ENCODE measurements at regions not wholly inside any gene's neighbourhood (a gene's known extent, or its start where the extent isn't known, plus 50 kb on each side); places are given as distances from the start of the nearest gene placed in this dataset.
A peak's percentile ranks its signal among the peaks of the same experiment; 100 is the strongest.

- no peak for TF ChIP-seq ZNF136 (CRISPR knock-in tag; IDR thresholded peaks at IDR 0.05; ENCODE audit: low read depth)
- TF ChIP-seq GATAD2A (CRISPR knock-in tag; IDR thresholded peaks at IDR 0.05): peak; percentile 34; the same call in 1 of the 2 replicates
- no peak for TF ChIP-seq ZNF24 (IDR thresholded peaks at IDR 0.05)
- no peak for TF ChIP-seq AHR (CRISPR knock-in tag; IDR thresholded peaks at IDR 0.05)
- TF ChIP-seq ZMYM3 (CRISPR knock-in tag; IDR thresholded peaks at IDR 0.05): peak; percentile 72
- no peak for TF ChIP-seq ZNF788 (CRISPR knock-in tag; IDR thresholded peaks at IDR 0.05; ENCODE audit: borderline replicate concordance)
- TF ChIP-seq SNRNP70 (IDR thresholded peaks at IDR 0.05; ENCODE audit: low read depth, low read length): no peak
- TF ChIP-seq KDM5B (CRISPR knock-in tag; IDR thresholded peaks at IDR 0.05; ENCODE audit: borderline replicate concordance): peak; percentile 63; the same call in 1 of the 2 replicates
- TF ChIP-seq ZNF232 (CRISPR knock-in tag; IDR thresholded peaks at IDR 0.05; ENCODE audit: borderline replicate concordance): no peak
- TF ChIP-seq MED8 (CRISPR knock-in tag; IDR thresholded peaks at IDR 0.05; ENCODE audit: insufficient replicate concordance): peak; percentile 44
- TF ChIP-seq, protein P1, sequence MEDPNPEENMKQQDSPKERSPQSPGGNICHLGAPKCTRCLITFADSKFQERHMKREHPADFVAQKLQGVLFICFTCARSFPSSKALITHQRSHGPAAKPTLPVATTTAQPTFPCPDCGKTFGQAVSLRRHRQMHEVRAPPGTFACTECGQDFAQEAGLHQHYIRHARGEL (CRISPR knock-in tag; IDR thresholded peaks at IDR 0.05): 0 out of 2 replicates have a peak, but pooled peaks have one; percentile 68
- no peak for TF ChIP-seq DNMT1 (CRISPR knock-in tag; IDR thresholded peaks at IDR 0.05)
- no peak for TF ChIP-seq GPN1 (CRISPR knock-in tag; IDR thresholded peaks at IDR 0.05; ENCODE audit: borderline replicate concordance)
- peak; percentile 44; the same call in 1 of the 2 replicates for TF ChIP-seq ERF (CRISPR knock-in tag; IDR thresholded peaks at IDR 0.05)
- TF ChIP-seq ELF1 (CRISPR knock-in tag; IDR thresholded peaks at IDR 0.05): no peak
- TF ChIP-seq IKZF5 (CRISPR knock-in tag; IDR thresholded peaks at IDR 0.05): peak; percentile 55; the same call in 1 of the 2 replicates
- TF ChIP-seq MNT (IDR thresholded peaks at IDR 0.05): no peak
- no peak for TF ChIP-seq ZNF703 (CRISPR knock-in tag; IDR thresholded peaks at IDR 0.05; ENCODE audit: borderline replicate concordance)
- TF ChIP-seq TFDP1 (CRISPR knock-in tag; IDR thresholded peaks at IDR 0.05; ENCODE audit: borderline replicate concordance): no peak
- TF ChIP-seq, protein P2, sequence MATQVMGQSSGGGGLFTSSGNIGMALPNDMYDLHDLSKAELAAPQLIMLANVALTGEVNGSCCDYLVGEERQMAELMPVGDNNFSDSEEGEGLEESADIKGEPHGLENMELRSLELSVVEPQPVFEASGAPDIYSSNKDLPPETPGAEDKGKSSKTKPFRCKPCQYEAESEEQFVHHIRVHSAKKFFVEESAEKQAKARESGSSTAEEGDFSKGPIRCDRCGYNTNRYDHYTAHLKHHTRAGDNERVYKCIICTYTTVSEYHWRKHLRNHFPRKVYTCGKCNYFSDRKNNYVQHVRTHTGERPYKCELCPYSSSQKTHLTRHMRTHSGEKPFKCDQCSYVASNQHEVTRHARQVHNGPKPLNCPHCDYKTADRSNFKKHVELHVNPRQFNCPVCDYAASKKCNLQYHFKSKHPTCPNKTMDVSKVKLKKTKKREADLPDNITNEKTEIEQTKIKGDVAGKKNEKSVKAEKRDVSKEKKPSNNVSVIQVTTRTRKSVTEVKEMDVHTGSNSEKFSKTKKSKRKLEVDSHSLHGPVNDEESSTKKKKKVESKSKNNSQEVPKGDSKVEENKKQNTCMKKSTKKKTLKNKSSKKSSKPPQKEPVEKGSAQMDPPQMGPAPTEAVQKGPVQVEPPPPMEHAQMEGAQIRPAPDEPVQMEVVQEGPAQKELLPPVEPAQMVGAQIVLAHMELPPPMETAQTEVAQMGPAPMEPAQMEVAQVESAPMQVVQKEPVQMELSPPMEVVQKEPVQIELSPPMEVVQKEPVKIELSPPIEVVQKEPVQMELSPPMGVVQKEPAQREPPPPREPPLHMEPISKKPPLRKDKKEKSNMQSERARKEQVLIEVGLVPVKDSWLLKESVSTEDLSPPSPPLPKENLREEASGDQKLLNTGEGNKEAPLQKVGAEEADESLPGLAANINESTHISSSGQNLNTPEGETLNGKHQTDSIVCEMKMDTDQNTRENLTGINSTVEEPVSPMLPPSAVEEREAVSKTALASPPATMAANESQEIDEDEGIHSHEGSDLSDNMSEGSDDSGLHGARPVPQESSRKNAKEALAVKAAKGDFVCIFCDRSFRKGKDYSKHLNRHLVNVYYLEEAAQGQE (IDR thresholded peaks at IDR 0.05; ENCODE audit: borderline replicate concordance in 1 of 2, low read depth in 1 of 2, low read length in 2 of 2): peak in 1 of 2 experiments; percentile 7; a peak in 1 of 4 replicates
- no peak for TF ChIP-seq ATF3 (CRISPR knock-in tag; IDR thresholded peaks at IDR 0.05)
Measured at GRCh38 chr6:43900916-43901732, 131.1 kb downstream of the VEGFA start (continued).
